NCI-H2081 treated with DMSO at 0.1 percent for 48 hours (cell line): ENCODE measurements at regions not wholly inside any gene's neighbourhood (a gene's known extent, or its start where the extent isn't known, plus 50 kb on each side); places are given as distances from the start of the nearest gene placed in this dataset.

Experiments used
- DNase-seq: peaks from one replicate; lab custom pipeline; 2025; lab: John Stamatoyannopoulos, UW

- DNase-seq = no peak
Measured at GRCh38 chr12:90260136-90260535, 551.5 kb upstream of the ATP2B1 start.

GRCh38 chr12:90257927-90258624 is 549.4 kb upstream of the ATP2B1 start:
- no peak for DNase-seq

GRCh38 chr12:90254796-90255195 is 546.2 kb upstream of the ATP2B1 start:
- DNase-seq = no peak

GRCh38 chr12:90253674-90254181 is 545.1 kb upstream of the ATP2B1 start:
- no peak for DNase-seq

GRCh38 chr12:90253136-90253535 is 544.5 kb upstream of the ATP2B1 start:
- DNase-seq = no peak

- DNase-seq = no peak
Measured at GRCh38 chr12:90250766-90251165, 542.1 kb upstream of the ATP2B1 start.

GRCh38 chr12:90250042-90250441 is 541.4 kb upstream of the ATP2B1 start:
- no peak for DNase-seq

GRCh38 chr12:90246688-90247087 is 538.0 kb upstream of the ATP2B1 start:
- DNase-seq = no peak

GRCh38 chr12:90245391-90245790 is 536.8 kb upstream of the ATP2B1 start:
- no peak for DNase-seq

GRCh38 chr12:90244232-90244631 is 535.6 kb upstream of the ATP2B1 start:
- DNase-seq = no peak

GRCh38 chr12:90243211-90243610 is 534.6 kb upstream of the ATP2B1 start:
- no peak for DNase-seq

- DNase-seq = no peak
Measured at GRCh38 chr12:90239732-90240260, 531.2 kb upstream of the ATP2B1 start.

GRCh38 chr12:90238663-90239271 is 530.1 kb upstream of the ATP2B1 start:
- DNase-seq = no peak

GRCh38 chr12:90237841-90238240 is 529.2 kb upstream of the ATP2B1 start:
- DNase-seq = no peak

GRCh38 chr12:90235642-90236041 is 527.0 kb upstream of the ATP2B1 start:
- no peak for DNase-seq

GRCh38 chr12:90234472-90234871 is 525.8 kb upstream of the ATP2B1 start:
- no peak for DNase-seq

GRCh38 chr12:90233168-90234100 is 524.8 kb upstream of the ATP2B1 start:
- no peak for DNase-seq

GRCh38 chr12:90229407-90230170 is 521.0 kb upstream of the ATP2B1 start:
- no peak for DNase-seq

- DNase-seq = no peak
Measured at GRCh38 chr12:90226211-90226610, 517.6 kb upstream of the ATP2B1 start.

- DNase-seq = no peak
Measured at GRCh38 chr12:90216815-90217214, 508.2 kb upstream of the ATP2B1 start.

- no peak for DNase-seq
Measured at GRCh38 chr12:90216020-90216552, 507.4 kb upstream of the ATP2B1 start.
